Fibroblast of villous mesenchyme (primary cell): ENCODE measurements at regions not wholly inside any gene's neighbourhood (a gene's known extent, or its start where the extent isn't known, plus 50 kb on each side); places are given as distances from the start of the nearest gene placed in this dataset.
"Not testable (repeated sequence)": the region's sequence is repeated elsewhere in the genome, so short reads cannot be mapped to it uniquely, and the experiment has no call there.

Experiments
- DNase-seq: peaks from one replicate; pipeline ENCODE4 v3.0.0-alpha.2; 2010; ENCODE audit warnings: low read depth
- H3K4me3 ChIP-seq: 2 replicates; pipeline ENCODE4 v1.5.1; 2011; ENCODE audit warnings: low read depth, mild to moderate bottlenecking, low read length
- TF ChIP-seq, protein P1 (sequence below): IDR thresholded peaks from 2 replicates; pipeline ENCODE4 v1.5.1; 2012; ENCODE audit warnings: low read depth, mild to moderate bottlenecking, low read length; ENCODE audit not compliant: insufficient read depth

DNA sequence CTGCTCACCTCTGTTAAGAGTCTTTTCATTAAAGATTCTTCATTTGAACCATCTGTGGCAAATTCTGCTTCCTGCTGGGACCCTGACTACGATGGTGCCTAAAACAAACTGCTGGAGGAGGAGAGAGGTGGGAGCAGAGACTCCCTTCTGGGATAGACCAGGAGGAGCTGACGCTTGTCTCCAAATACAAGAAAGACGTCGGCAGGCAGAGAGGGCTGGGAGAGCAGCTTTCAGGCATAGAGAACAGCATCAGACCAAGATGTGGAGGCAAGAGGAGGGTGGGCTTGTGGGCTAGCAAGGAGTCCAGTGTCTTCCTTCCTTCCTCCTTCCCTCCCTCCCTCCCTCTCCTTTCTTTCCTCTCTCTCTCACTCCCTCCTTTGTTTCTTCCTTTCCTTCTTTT, 358.6 kb downstream of the VRK1 start:
- H3K4me3 ChIP-seq: no peak overlapping the region
- TF ChIP-seq, protein P1, sequence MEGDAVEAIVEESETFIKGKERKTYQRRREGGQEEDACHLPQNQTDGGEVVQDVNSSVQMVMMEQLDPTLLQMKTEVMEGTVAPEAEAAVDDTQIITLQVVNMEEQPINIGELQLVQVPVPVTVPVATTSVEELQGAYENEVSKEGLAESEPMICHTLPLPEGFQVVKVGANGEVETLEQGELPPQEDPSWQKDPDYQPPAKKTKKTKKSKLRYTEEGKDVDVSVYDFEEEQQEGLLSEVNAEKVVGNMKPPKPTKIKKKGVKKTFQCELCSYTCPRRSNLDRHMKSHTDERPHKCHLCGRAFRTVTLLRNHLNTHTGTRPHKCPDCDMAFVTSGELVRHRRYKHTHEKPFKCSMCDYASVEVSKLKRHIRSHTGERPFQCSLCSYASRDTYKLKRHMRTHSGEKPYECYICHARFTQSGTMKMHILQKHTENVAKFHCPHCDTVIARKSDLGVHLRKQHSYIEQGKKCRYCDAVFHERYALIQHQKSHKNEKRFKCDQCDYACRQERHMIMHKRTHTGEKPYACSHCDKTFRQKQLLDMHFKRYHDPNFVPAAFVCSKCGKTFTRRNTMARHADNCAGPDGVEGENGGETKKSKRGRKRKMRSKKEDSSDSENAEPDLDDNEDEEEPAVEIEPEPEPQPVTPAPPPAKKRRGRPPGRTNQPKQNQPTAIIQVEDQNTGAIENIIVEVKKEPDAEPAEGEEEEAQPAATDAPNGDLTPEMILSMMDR: no peak
- DNase-seq: no peak

DNA sequence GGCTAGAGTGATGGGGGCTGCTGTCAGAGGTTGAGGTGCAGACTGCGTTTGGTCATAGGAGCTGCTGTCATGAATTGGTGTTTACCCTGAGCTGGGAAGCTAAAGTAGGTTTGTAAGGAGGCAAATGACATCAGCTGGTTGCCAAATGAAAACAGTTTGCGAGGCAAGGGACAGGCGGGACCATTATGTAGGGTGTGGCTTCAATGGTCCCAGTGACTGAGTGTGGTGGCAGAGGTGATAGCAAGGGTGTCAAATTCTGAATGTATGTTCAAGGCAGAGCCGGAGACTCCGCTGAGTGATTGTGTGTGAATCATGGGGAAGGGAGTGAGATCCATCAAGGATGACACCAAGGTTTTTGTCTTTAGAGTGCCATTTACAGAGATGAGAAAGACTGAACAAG, 359.5 kb downstream of the VRK1 start:
- TF ChIP-seq, protein P1: no peak
- H3K4me3 ChIP-seq: no peak overlapping the region

GRCh38 chr14:97158102-97158501, 360.9 kb downstream of the VRK1 start:
- TF ChIP-seq, protein P1: no peak
- no peak overlapping the region for H3K4me3 ChIP-seq
- no peak for DNase-seq

More for the DNA sequence above, 359.5 kb downstream of the VRK1 start:
- DNase-seq: no peak

DNA sequence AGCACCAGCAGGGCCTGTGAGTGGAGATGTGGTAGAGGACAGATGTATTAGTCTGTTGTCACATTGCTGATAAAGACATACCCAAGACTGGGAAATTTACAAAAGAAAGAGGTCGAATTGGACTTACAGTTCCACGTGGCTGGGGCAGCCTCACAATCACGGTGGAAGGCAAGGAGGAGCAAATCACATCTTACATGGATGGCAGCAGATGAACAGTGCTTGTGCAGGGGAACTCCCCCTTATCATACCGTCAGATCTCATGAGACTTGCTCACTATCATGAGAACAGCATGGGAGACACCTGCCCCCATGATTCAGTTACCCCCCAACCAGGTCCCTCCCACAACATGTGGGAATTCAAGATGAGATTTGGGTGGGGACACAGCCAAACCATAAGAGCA, 361.9 kb downstream of the VRK1 start:
- no peak for DNase-seq
- no peak overlapping the region for H3K4me3 ChIP-seq
- TF ChIP-seq, protein P1: no peak

DNA sequence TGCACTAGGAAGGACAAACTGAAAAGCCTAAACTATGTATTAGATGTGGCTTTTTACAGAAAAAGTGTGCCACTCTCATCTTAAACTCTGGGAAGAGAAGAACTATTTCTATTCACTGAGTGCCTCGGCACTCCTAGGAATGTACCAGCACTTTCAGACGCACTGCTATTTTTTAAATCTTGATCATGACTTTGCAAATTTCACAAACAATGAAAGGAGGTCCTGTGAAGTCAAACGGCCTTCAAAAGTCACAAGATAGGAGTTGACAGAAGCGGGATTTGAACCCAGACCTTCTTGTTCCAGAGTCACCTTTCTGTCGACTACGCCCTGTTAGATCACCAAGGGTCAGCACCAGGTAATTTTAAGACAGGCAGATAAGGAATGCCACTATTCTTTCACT, 365.4 kb downstream of the VRK1 start:
- TF ChIP-seq, protein P1: no peak
- DNase-seq: no peak
- H3K4me3 ChIP-seq: no peak overlapping the region

- TF ChIP-seq, protein P1: no peak
- DNase-seq: no peak
- H3K4me3 ChIP-seq: no peak overlapping the region
Observed at GRCh38 chr14:97164021-97164420, 366.8 kb downstream of the VRK1 start.

GRCh38 chr14:97166497-97166896, 369.3 kb downstream of the VRK1 start:
- H3K4me3 ChIP-seq: no peak overlapping the region
- TF ChIP-seq, protein P1: no peak
- DNase-seq: no peak

GRCh38 chr14:97167577-97167976, 370.4 kb downstream of the VRK1 start:
- not testable (repeated sequence) for H3K4me3 ChIP-seq, DNase-seq
